ENCODE measurements at regions not wholly inside any gene's neighbourhood (a gene's known extent, or its start where the extent isn't known, plus 50 kb on each side); places are given as distances from the start of the nearest gene placed in this dataset.
A peak's percentile ranks its signal among the peaks of the same experiment; 100 is the strongest.

GRCh38 chr6:132962936-132963868 lies 148.8 kb downstream of the RPS12 start:
- H3K27ac Mint-ChIP-seq: no peak overlapping the region
- H3K9me3 Mint-ChIP-seq: no peaks in the 10 kb centered on the region
- ChIA-PET CTCF (interaction anchor here (0.6 to 2.7 kb wide), 24 partner anchors 8 to 1134 kb away, joined by 3 to 20 read pairs (median 4); partner anchors contain the start of gene STX7), POLR2A (interaction anchor here (0.5 kb wide), 1 partner anchor 1712 kb away, joined by 3 read pairs; no protein-coding TSS in a partner anchor)
- H3K36me3 Mint-ChIP-seq (ENCODE audit: low read depth): no peaks in the 10 kb centered on the region
- H3K27me3 Mint-ChIP-seq: peaks cover 17% of the 10 kb centered on the region
- ATAC-seq: peak; percentile 71
- intact Hi-C loops (cut with micrococcal nuclease): loop anchor here (5.0 kb wide), 1 partner anchor 141 kb away; no protein-coding TSS in a partner anchor
- DNase-seq: peak; percentile 79
- no peaks in the 10 kb centered on the region for H3K4me1 Mint-ChIP-seq (ENCODE audit: low read depth)
- H3K4me3 Mint-ChIP-seq: no peak overlapping the region
- TF ChIP-seq CTCF (IDR thresholded peaks at IDR 0.05): peak; percentile 78

- Mint-ChIP-seq H3K4me3 (no peak overlapping the region), H3K4me1 (ENCODE audit: low read depth) (no peaks in the 10 kb centered on the region), H3K36me3 (ENCODE audit: low read depth) (no peaks in the 10 kb centered on the region), H3K27me3 (peaks cover 15% of the 10 kb centered on the region), H3K27ac (no peak overlapping the region), H3K9me3 (no peaks in the 10 kb centered on the region)
- ChIA-PET CTCF (interaction anchor here (0.9 to 1.4 kb wide), 2 partner anchors 134 to 176 kb away, joined by 3 to 4 read pairs; no protein-coding TSS in a partner anchor), POLR2A (no interaction called here)
- ATAC-seq (no peak), DNase-seq (no peak)
- intact Hi-C loops (cut with micrococcal nuclease): loop anchor here (5.0 kb wide), 1 partner anchor 142 kb away; no protein-coding TSS in a partner anchor
- no peak for TF ChIP-seq CTCF (IDR thresholded peaks at IDR 0.05)
These were observed 149.9 kb downstream of the RPS12 start for GRCh38 chr6:132964101-132964867.

GRCh38 chr6:132964868-132965382 lies 150.6 kb downstream of the RPS12 start:
- Mint-ChIP-seq H3K4me3 (no peak overlapping the region), H3K36me3 (ENCODE audit: low read depth) (no peaks in the 10 kb centered on the region), H3K9me3 (no peaks in the 10 kb centered on the region), H3K27ac (no peak overlapping the region), H3K4me1 (ENCODE audit: low read depth) (no peaks in the 10 kb centered on the region), H3K27me3 (peaks cover 13% of the 10 kb centered on the region)
- POLR2A ChIA-PET: no interaction called here
- no peak for TF ChIP-seq CTCF (IDR thresholded peaks at IDR 0.05)
- DNase-seq (no peak), ATAC-seq (no peak)
- intact Hi-C loops (cut with micrococcal nuclease): loop anchor here (5.0 kb wide), 1 partner anchor 143 kb away; no protein-coding TSS in a partner anchor
- CTCF ChIA-PET: interaction anchor here (0.9 to 1.4 kb wide), 2 partner anchors 135 to 177 kb away, joined by 3 to 4 read pairs; no protein-coding TSS in a partner anchor

DNA sequence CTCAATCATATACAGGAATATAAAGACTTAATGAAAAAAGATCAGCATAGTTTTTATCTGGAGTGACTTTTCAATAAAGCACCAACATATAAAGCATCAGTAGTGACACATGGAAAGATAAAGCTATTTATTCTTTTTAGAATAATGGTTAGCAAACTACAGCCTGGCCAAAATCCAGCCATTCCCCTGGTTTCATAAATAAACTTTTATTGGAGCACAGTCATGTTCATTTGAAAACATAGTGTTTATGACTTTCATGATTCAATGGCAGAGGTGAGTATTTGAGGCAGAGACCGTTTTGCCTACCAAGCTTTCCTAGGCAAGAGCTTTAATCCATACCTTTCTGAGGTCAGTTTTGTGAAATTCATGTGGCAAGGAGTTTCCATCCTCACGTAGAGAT lies 153.5 kb downstream of the RPS12 start:
- TF ChIP-seq CTCF (IDR thresholded peaks at IDR 0.05): no peak
- H3K4me1 Mint-ChIP-seq (ENCODE audit: low read depth): no peaks in the 10 kb centered on the region
- no peak overlapping the region for H3K27ac Mint-ChIP-seq
- POLR2A ChIA-PET: no interaction called here
- H3K27me3 Mint-ChIP-seq: peaks cover 10% of the 10 kb centered on the region
- CTCF ChIA-PET: no interaction called here
- intact Hi-C loops (cut with micrococcal nuclease): no loop called here
- H3K36me3 Mint-ChIP-seq (ENCODE audit: low read depth): no peaks in the 10 kb centered on the region
- H3K9me3 Mint-ChIP-seq: no peaks in the 10 kb centered on the region
- H3K4me3 Mint-ChIP-seq: no peak overlapping the region
- ATAC-seq (no peak), DNase-seq (no peak)

All from activated CD8-positive, alpha-beta T cell treated with anti-CD3 and anti-CD28 coated beads for 36 hours (primary cell).